Calu3 (cell line): ENCODE measurements at regions not wholly inside any gene's neighbourhood (a gene's known extent, or its start where the extent isn't known, plus 50 kb on each side); places are given as distances from the start of the nearest gene placed in this dataset.

Experiments used
- BruUV-seq: library from RNA; stranded (reverse); fragments of 400-500 nt; replicated peaks from 2 replicates; lab custom pipeline; 2021; lab: Mats Ljungman, UMichigan
- CTCF ChIA-PET: fragments of 300-600 bp; sonication (Branson Sonifier 250); formaldehyde crosslinking; loops from one replicate; lab custom pipeline; 2022; ENCODE audit warnings: antibody characterized with exemption; lab: Charles Lee
- DNase-seq: peaks from one replicate; pipeline ENCODE4 v3.0.0; 2022
- H3K27ac Mint-ChIP-seq: one replicate; pipeline ENCODE4 v1.8.0; 2022; ENCODE audit warnings: mixed read lengths; ENCODE audit not compliant: unreplicated experiment
- H3K27me3 Mint-ChIP-seq: one replicate; pipeline ENCODE4 v1.8.0; 2022; ENCODE audit warnings: mixed read lengths; ENCODE audit not compliant: unreplicated experiment
- H3K36me3 Mint-ChIP-seq: one replicate; pipeline ENCODE4 v1.8.0; 2022; ENCODE audit warnings: mild to moderate bottlenecking, moderate library complexity, mixed read lengths; ENCODE audit not compliant: insufficient read depth, unreplicated experiment
- H3K4me1 Mint-ChIP-seq: one replicate; pipeline ENCODE4 v1.8.0; 2022; ENCODE audit warnings: mild to moderate bottlenecking, low read depth, mixed read lengths; ENCODE audit not compliant: unreplicated experiment
- H3K4me3 Mint-ChIP-seq: one replicate; pipeline ENCODE4 v1.8.0; 2022; ENCODE audit warnings: mild to moderate bottlenecking, low read depth, moderate library complexity, mixed read lengths; ENCODE audit not compliant: unreplicated experiment
- H3K9me3 Mint-ChIP-seq: one replicate; pipeline ENCODE4 v1.8.0; 2022; ENCODE audit warnings: low read depth, mixed read lengths; ENCODE audit not compliant: unreplicated experiment
- CTCF ChIP-seq: fragments of 200-600 bp; IDR thresholded peaks from one replicate; pipeline ENCODE4 v1.8.0; 2022; ENCODE audit warnings: antibody characterized with exemption; ENCODE audit not compliant: unreplicated experiment
- intact Hi-C: fragments of 100-400 bp; cut with micrococcal nuclease; formaldehyde crosslinking; loops from one replicate; pipeline ENCODE4 v1.10.0; 2022; ENCODE audit not compliant: unreplicated experiment

GRCh38 chr5:156000115-156000514, 326.8 kb upstream of the SGCD start:
- intact Hi-C loops, result no loop called here
- CTCF ChIA-PET, result no interaction called here
- no TSS peak for BruUV-seq
- Mint-ChIP-seq H3K4me1 (no peaks in the 10 kb centered on the region), H3K4me3 (no peak overlapping the region), H3K27ac (no peak overlapping the region), H3K36me3 (no peaks in the 10 kb centered on the region), H3K9me3 (no peaks in the 10 kb centered on the region), H3K27me3 (no peaks in the 10 kb centered on the region)
- DNase-seq, result no peak
- no peak for TF ChIP-seq CTCF

- CTCF ChIA-PET, result no interaction called here
- Mint-ChIP-seq H3K4me3 (no peak overlapping the region), H3K9me3 (peaks cover 3% of the 10 kb centered on the region), H3K36me3 (no peaks in the 10 kb centered on the region), H3K27me3 (no peaks in the 10 kb centered on the region), H3K27ac (no peak overlapping the region), H3K4me1 (no peaks in the 10 kb centered on the region)
- intact Hi-C loops, result no loop called here
- BruUV-seq, result no TSS peak
- TF ChIP-seq CTCF, result no peak
- DNase-seq, result no peak
Observed at GRCh38 chr5:156004754-156005153, 322.2 kb upstream of the SGCD start.

GRCh38 chr5:156006026-156006647, 320.8 kb upstream of the SGCD start:
- Mint-ChIP-seq H3K4me3 (no peak overlapping the region), H3K4me1 (no peaks in the 10 kb centered on the region), H3K27ac (no peak overlapping the region), H3K9me3 (peaks cover 3% of the 10 kb centered on the region), H3K27me3 (no peaks in the 10 kb centered on the region), H3K36me3 (no peaks in the 10 kb centered on the region)
- intact Hi-C loops, result no loop called here
- CTCF ChIA-PET, result no interaction called here
- no peak for DNase-seq
- BruUV-seq, result no TSS peak
- TF ChIP-seq CTCF, result no peak

GRCh38 chr5:156008844-156009243, 318.1 kb upstream of the SGCD start:
- H3K4me1 Mint-ChIP-seq, result no peaks in the 10 kb centered on the region
- peaks cover 3% of the 10 kb centered on the region for H3K9me3 Mint-ChIP-seq
- CTCF ChIA-PET, result no interaction called here
- BruUV-seq, result no TSS peak
- no peak for DNase-seq
- TF ChIP-seq CTCF, result no peak
- intact Hi-C loops, result no loop called here
- H3K4me3 Mint-ChIP-seq, result no peak overlapping the region
- H3K27ac Mint-ChIP-seq, result no peak overlapping the region
- no peaks in the 10 kb centered on the region for H3K27me3 Mint-ChIP-seq
- no peaks in the 10 kb centered on the region for H3K36me3 Mint-ChIP-seq
